GM23338 (cell line): ENCODE measurements at regions not wholly inside any gene's neighbourhood (a gene's known extent, or its start where the extent isn't known, plus 50 kb on each side); places are given as distances from the start of the nearest gene placed in this dataset.

Experiments
- EZH2 ChIP-seq: fragments of 200-600 bp; sonication (generic); IDR thresholded peaks from one replicate; pipeline ENCODE4 v1.8.0; 2017; ENCODE audit warnings: antibody characterized with exemption, mild to moderate bottlenecking, low read depth; ENCODE audit not compliant: unreplicated experiment
- NANOG ChIP-seq: IDR thresholded peaks from 2 replicates; pipeline ENCODE4 v1.6.1; 2016; ENCODE audit warnings: antibody characterized with exemption, borderline replicate concordance
- POLR2AphosphoS5 ChIP-seq: IDR thresholded peaks from 2 replicates; pipeline ENCODE4 v1.6.1; 2016; ENCODE audit warnings: antibody characterized with exemption, low read depth
- ZNF114 ChIP-seq: fragments of 250-450 bp; sonication (Bioruptor Pico); IDR thresholded peaks from 2 replicates; pipeline ENCODE4 v1.5.0; 2020; ENCODE audit warnings: mild to moderate bottlenecking, moderate library complexity
- TF ChIP-seq, protein P1 (sequence below), 2 experiments: fragments of 200-600 bp in 1 of 2; sonication (generic) in 1 of 2; conservative IDR thresholded peaks; 2 replicates each; pipeline versions ENCODE4 v1.5.1 to v1.6.1; 2016 to 2017; ENCODE audit warnings: antibody characterized with exemption in 2 of 2, low read depth in 2 of 2, mild to moderate bottlenecking in 2 of 2, moderate library complexity in 1 of 2
- TF ChIP-seq, protein P2 (sequence below): IDR thresholded peaks from 2 replicates; pipeline ENCODE4 v1.6.1; 2016; ENCODE audit warnings: antibody characterized with exemption
- TF ChIP-seq, protein P3 (sequence below): IDR thresholded peaks from one replicate; pipeline ENCODE4 v1.6.1; 2018; ENCODE audit warnings: antibody characterized with exemption; ENCODE audit not compliant: unreplicated experiment

DNA sequence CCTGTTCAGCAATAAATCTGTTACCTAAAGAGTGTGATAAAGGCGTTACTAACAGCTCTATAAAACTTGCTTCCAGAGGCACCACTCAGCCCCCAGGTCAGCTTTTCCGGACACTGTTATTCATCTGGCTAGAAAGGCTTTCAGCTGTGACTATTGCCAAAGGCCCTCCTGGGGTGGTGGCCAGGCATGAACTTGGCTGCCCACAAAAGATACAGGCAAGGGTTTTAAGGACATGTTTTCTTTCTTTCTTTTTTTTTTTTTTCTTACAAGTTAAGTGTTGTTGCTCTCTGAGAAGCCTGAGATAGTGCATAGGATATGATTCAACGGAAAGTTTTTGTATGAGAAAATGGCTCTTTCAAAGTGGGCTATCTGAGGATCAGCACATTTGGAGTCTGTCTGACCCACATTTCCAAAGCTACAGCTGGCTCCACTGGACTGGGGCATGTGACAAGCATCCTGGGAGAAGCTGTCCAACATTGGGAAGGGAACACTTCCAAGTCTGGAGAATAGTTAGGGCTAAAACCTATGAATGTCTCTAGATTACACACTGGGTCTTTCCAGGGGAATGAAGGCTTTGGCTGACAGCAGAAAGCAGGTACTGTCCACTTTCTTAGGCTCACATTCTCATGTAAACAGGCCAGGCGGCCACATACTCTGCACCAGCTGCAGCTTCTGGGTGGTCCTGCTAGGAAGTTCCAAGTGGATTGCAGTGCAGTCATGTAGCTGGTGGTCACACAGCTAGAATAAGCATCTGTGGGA lies 639.7 kb downstream of the LMO4 start:
- TF ChIP-seq, protein P1, sequence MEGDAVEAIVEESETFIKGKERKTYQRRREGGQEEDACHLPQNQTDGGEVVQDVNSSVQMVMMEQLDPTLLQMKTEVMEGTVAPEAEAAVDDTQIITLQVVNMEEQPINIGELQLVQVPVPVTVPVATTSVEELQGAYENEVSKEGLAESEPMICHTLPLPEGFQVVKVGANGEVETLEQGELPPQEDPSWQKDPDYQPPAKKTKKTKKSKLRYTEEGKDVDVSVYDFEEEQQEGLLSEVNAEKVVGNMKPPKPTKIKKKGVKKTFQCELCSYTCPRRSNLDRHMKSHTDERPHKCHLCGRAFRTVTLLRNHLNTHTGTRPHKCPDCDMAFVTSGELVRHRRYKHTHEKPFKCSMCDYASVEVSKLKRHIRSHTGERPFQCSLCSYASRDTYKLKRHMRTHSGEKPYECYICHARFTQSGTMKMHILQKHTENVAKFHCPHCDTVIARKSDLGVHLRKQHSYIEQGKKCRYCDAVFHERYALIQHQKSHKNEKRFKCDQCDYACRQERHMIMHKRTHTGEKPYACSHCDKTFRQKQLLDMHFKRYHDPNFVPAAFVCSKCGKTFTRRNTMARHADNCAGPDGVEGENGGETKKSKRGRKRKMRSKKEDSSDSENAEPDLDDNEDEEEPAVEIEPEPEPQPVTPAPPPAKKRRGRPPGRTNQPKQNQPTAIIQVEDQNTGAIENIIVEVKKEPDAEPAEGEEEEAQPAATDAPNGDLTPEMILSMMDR (conservative IDR thresholded peaks at IDR 0.05; ENCODE audit: low read depth in 2 of 2), result no peak
- TF ChIP-seq POLR2AphosphoS5, result no peak
- TF ChIP-seq NANOG, result no peak
- TF ChIP-seq EZH2, result no peak
- TF ChIP-seq, protein P2, sequence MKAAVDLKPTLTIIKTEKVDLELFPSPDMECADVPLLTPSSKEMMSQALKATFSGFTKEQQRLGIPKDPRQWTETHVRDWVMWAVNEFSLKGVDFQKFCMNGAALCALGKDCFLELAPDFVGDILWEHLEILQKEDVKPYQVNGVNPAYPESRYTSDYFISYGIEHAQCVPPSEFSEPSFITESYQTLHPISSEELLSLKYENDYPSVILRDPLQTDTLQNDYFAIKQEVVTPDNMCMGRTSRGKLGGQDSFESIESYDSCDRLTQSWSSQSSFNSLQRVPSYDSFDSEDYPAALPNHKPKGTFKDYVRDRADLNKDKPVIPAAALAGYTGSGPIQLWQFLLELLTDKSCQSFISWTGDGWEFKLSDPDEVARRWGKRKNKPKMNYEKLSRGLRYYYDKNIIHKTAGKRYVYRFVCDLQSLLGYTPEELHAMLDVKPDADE, result no peak
- no peak for TF ChIP-seq ZNF114 (CRISPR knock-in tag)
- TF ChIP-seq, protein P3, sequence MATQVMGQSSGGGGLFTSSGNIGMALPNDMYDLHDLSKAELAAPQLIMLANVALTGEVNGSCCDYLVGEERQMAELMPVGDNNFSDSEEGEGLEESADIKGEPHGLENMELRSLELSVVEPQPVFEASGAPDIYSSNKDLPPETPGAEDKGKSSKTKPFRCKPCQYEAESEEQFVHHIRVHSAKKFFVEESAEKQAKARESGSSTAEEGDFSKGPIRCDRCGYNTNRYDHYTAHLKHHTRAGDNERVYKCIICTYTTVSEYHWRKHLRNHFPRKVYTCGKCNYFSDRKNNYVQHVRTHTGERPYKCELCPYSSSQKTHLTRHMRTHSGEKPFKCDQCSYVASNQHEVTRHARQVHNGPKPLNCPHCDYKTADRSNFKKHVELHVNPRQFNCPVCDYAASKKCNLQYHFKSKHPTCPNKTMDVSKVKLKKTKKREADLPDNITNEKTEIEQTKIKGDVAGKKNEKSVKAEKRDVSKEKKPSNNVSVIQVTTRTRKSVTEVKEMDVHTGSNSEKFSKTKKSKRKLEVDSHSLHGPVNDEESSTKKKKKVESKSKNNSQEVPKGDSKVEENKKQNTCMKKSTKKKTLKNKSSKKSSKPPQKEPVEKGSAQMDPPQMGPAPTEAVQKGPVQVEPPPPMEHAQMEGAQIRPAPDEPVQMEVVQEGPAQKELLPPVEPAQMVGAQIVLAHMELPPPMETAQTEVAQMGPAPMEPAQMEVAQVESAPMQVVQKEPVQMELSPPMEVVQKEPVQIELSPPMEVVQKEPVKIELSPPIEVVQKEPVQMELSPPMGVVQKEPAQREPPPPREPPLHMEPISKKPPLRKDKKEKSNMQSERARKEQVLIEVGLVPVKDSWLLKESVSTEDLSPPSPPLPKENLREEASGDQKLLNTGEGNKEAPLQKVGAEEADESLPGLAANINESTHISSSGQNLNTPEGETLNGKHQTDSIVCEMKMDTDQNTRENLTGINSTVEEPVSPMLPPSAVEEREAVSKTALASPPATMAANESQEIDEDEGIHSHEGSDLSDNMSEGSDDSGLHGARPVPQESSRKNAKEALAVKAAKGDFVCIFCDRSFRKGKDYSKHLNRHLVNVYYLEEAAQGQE, result no peak
